ENCODE measurements at regions not wholly inside any gene's neighbourhood (a gene's known extent, or its start where the extent isn't known, plus 50 kb on each side); places are given as distances from the start of the nearest gene placed in this dataset.

DNA sequence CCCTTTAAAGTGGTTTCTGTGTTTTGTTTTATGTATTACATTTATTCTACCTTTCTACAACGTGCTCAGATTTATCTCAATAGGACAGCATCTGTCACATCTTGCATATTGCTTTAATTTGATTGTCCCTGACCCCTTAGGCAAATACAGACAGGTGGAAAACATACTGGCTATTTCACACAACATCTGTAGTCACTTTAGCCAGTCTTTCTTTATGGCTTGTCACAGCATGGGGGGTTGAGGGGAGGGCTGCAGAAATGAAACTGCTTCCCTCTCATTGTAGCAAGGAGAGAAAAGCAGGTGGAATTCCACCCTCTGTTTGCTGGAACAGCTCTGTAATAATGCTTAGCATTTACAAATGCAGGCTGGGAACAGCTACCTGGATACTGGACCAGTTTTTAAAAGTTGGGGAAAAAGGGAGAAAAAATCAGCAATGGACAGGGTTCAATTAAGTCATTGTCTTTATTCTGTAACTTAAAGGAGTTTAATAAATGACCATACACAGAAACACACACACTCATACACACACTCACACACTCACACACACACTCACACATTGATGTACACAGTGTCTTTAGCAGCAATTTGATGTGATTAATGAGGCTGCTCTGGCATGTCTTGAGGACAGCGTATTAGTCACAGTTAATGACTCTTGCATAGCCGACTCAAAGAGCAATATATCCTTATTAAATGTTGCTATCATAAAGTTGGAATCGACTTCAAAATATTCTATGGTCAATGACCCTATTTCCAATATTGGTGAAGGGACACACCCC, 283.7 kb upstream of the GBE1 start:
- no peaks in the 10 kb centered on the region for H3K27me3 ChIP-seq
- no peaks in the 10 kb centered on the region for H3K9me3 ChIP-seq
- no peak overlapping the region for H3K27ac ChIP-seq
- H3K4me1 ChIP-seq: no peaks in the 10 kb centered on the region
- ATAC-seq: no peak
- no peak for DNase-seq
- TF ChIP-seq, protein P1, sequence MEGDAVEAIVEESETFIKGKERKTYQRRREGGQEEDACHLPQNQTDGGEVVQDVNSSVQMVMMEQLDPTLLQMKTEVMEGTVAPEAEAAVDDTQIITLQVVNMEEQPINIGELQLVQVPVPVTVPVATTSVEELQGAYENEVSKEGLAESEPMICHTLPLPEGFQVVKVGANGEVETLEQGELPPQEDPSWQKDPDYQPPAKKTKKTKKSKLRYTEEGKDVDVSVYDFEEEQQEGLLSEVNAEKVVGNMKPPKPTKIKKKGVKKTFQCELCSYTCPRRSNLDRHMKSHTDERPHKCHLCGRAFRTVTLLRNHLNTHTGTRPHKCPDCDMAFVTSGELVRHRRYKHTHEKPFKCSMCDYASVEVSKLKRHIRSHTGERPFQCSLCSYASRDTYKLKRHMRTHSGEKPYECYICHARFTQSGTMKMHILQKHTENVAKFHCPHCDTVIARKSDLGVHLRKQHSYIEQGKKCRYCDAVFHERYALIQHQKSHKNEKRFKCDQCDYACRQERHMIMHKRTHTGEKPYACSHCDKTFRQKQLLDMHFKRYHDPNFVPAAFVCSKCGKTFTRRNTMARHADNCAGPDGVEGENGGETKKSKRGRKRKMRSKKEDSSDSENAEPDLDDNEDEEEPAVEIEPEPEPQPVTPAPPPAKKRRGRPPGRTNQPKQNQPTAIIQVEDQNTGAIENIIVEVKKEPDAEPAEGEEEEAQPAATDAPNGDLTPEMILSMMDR (IDR thresholded peaks at IDR 0.05): no peak
- intact Hi-C loops (cut with DNase I): no loop called here
- H3K4me3 ChIP-seq: no peak overlapping the region
- H3K36me3 ChIP-seq: no peaks in the 10 kb centered on the region

DNA sequence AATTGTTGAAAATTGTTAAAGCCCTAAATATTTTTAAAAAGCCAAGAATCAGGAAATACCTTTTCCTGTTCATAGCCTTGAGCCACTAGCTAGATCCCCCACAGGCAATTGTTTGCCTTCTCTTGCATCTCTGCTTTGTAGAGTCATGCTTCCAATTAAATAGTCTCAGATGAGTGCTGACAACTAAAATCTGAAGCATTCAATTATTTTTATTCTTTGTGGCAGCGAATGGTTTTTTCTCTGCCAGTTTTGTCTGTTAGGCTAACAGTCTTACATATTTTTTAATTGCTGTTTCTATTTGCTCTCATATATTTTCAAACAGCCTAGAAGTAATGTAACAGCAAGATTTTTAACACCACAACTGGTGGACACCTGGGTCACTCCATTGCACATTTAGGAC, 277.1 kb upstream of the GBE1 start:
- Histone ChIP-seq H3K9me3 (no peaks in the 10 kb centered on the region), H3K36me3 (no peaks in the 10 kb centered on the region), H3K4me1 (no peaks in the 10 kb centered on the region), H3K27ac (no peak overlapping the region), H3K4me3 (no peak overlapping the region), H3K27me3 (no peaks in the 10 kb centered on the region)
- TF ChIP-seq, protein P1 (IDR thresholded peaks at IDR 0.05): no peak
- DNase-seq: no peak
- intact Hi-C loops (cut with DNase I): no loop called here
- ATAC-seq: no peak

DNA sequence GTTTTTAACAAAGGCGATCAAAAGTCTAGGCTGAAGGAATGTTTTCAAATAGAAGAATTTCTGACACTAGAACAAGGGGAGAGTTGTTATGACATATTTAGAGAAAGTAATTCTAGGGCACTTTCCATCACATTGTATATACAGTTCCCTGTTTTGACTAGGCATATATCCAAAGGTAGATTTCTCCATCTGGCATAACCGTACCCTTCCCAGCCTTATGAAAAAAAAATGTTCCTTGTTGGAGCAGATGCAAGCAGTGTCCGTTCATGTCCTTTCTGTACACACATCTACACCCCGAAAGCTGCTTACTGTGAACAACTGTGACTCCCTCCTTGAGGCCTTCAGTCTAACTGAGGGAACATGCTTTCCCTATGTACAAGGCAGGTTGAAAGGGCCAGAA, 271.7 kb upstream of the GBE1 start:
- ATAC-seq: no peak

DNA sequence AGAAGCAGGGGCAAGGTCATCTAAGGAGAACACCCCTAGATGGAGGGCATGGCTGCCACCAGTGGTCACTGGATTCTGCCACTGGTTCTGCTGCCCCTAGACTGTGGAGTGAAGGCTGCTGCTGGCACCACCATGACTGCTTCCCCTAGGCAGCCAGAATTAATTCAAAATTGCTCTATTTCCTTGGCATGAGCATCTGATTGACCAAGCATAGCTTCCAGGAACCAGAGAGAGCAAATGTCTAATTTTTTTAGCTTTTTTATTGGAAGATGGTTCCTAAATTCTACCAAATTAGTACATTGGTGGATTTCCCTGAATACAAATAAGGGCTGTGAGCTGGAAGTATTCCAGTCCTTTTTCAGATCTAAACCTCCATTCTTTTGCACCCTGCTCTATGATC, 270.2 kb upstream of the GBE1 start:
- H3K9me3 ChIP-seq: no peaks in the 10 kb centered on the region
- TF ChIP-seq, protein P1 (IDR thresholded peaks at IDR 0.05): no peak
- intact Hi-C loops (cut with DNase I): no loop called here
- no peak overlapping the region for H3K4me3 ChIP-seq
- H3K27ac ChIP-seq: no peak overlapping the region
- no peaks in the 10 kb centered on the region for H3K27me3 ChIP-seq
- no peaks in the 10 kb centered on the region for H3K4me1 ChIP-seq
- H3K36me3 ChIP-seq: no peaks in the 10 kb centered on the region
- ATAC-seq: no peak
- no peak for DNase-seq

More for the DNA sequence above, 271.7 kb upstream of the GBE1 start:
- Histone ChIP-seq H3K27ac (no peak overlapping the region), H3K4me3 (no peak overlapping the region), H3K36me3 (no peaks in the 10 kb centered on the region), H3K27me3 (no peaks in the 10 kb centered on the region), H3K9me3 (no peaks in the 10 kb centered on the region), H3K4me1 (no peaks in the 10 kb centered on the region)
- DNase-seq: no peak
- intact Hi-C loops (cut with DNase I): no loop called here
- TF ChIP-seq, protein P1 (IDR thresholded peaks at IDR 0.05): no peak

DNA sequence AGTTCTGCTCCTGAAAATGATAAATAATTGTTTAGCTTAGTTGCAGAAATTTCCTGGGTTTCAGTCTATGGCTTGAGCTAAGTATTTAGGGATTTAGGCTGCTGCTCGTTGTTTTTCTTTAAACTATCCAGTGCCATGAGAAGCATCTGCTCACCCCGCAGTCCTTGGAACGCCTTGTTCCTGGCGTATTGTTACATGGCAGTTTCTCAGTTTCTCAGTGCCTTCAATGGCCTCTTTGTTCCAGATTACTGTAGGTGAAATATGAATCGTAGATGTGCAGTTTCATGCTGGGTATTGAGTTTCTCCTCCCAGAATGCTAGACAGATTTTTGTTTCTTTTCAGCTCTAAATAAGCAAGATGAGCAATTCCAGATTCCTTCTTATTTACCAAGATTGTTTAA, 269.5 kb upstream of the GBE1 start:
- H3K27ac ChIP-seq: no peak overlapping the region
- H3K4me1 ChIP-seq: no peaks in the 10 kb centered on the region
- intact Hi-C loops (cut with DNase I): no loop called here
- H3K27me3 ChIP-seq: no peaks in the 10 kb centered on the region
- H3K9me3 ChIP-seq: no peaks in the 10 kb centered on the region
- no peak overlapping the region for H3K4me3 ChIP-seq
- no peaks in the 10 kb centered on the region for H3K36me3 ChIP-seq
- TF ChIP-seq, protein P1 (IDR thresholded peaks at IDR 0.05): no peak
- no peak for DNase-seq
- no peak for ATAC-seq

DNA sequence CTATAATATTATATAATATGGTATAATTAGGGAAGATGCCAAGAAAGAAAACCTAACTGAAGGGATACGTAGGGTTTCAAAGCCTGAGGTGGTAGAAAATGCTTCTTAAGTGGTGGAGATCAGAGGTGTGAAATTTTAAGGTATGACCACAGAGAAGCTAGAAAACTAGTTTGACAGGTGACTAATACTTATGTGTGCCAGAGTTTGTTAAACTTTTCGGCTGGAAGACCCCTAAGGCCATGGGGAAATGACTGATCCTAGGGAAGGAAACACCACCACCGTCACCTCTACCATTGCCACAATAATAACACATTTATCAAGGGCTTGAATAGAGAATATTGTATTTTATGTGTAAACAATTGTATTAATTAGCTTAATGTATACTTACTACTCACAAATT, 261.4 kb upstream of the GBE1 start:
- TF ChIP-seq, protein P1 (IDR thresholded peaks at IDR 0.05): no peak
- Histone ChIP-seq H3K4me3 (no peak overlapping the region), H3K36me3 (no peaks in the 10 kb centered on the region), H3K27ac (no peak overlapping the region), H3K27me3 (no peaks in the 10 kb centered on the region), H3K4me1 (no peaks in the 10 kb centered on the region), H3K9me3 (no peaks in the 10 kb centered on the region)
- intact Hi-C loops (cut with DNase I): no loop called here
- ATAC-seq: no peak
- DNase-seq: no peak
